ENCODE measurements at regions not wholly inside any gene's neighbourhood (a gene's known extent, or its start where the extent isn't known, plus 50 kb on each side); places are given as distances from the start of the nearest gene placed in this dataset.
A peak's percentile ranks its signal among the peaks of the same experiment; 100 is the strongest.

DNA sequence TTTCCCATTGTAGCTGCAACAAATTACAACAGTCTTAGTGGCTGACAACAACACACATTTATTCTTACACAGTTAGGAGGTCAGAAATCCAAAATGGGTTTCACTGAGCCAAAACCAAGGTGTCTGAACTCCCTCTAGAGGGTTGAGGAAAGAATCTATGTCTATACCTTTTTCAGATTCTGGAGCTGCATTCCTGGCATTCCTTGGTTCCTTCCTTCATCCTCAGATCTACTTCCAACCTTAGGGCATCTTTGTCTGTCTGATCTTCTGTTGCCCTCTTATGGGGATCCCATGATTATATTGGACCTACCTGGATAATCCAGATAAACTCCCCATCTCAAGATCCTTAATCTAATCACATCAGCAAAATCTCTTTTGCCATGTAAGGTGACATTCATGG, 540.9 kb upstream of the MAP3K7 start:
- DNase-seq (ENCODE audit: low spot score), result no peak

DNA sequence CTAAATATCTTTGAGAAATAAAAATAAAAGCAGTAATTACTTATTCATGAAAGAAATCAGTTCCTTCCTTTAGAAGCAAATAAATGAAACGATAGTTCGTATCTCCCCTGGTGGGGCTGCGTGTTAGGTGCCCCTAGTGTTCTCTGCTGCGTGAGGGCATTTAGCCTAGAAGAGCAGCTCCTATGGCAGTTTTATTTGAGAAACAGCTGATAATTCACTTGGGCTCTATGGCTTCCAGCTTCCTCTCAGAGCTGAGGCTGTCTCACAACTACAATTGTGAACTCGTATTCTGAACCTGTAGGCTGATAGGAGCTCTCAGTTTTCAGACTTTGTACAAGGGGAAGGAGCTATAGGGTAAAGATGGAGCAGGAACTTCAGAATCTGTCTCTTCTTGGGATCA, 540.0 kb upstream of the MAP3K7 start:
- DNase-seq (ENCODE audit: low spot score), result no peak

GRCh38 chr6:91117550-91117949, 530.7 kb upstream of the MAP3K7 start:
- DNase-seq (ENCODE audit: low spot score), result no peak

- DNase-seq (ENCODE audit: low spot score), result no peak
Observed at GRCh38 chr6:91114123-91114708, 527.3 kb upstream of the MAP3K7 start.

- no peak for DNase-seq (ENCODE audit: low spot score)
Observed at GRCh38 chr6:91106083-91106482, 519.2 kb upstream of the MAP3K7 start.

DNA sequence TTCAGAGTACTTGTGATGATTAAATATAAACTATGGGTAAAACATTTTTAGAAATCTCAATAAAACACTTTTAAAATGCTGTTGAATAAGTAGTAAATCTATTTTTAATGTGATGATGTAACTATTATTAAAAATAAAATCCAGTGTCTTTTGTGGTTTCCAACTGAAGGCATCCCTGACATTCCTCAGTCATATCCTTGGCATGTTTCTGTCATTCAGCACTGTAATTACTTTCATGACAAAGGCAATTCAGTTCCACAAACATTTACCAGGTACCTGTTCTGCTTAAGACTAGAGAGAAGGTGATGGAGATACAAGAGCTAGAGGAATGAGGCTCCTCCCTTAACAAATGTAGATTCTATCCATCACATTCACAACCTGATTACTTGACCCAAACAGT, 518.7 kb upstream of the MAP3K7 start:
- DNase-seq (ENCODE audit: low spot score), result no peak

DNA sequence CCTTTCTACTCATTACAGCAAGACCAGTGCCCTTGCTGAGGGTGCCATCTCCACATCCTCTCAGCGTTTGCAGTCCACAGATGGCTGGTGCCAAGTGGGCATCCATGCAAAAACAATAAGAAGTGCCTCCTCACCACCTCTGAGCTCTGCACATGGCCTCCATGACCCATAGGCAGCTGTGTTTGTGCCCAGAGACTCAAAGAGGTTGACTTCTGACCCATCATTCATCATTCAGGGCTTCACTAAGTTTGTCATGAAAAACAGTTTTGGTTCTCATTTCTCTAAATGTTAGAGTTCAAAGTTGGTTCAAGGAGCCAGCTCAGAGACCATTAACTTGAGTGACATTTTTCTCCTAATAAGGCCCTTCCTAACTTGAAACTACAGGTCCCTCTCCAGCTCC, 512.6 kb upstream of the MAP3K7 start:
- DNase-seq (ENCODE audit: low spot score), result no peak

DNA sequence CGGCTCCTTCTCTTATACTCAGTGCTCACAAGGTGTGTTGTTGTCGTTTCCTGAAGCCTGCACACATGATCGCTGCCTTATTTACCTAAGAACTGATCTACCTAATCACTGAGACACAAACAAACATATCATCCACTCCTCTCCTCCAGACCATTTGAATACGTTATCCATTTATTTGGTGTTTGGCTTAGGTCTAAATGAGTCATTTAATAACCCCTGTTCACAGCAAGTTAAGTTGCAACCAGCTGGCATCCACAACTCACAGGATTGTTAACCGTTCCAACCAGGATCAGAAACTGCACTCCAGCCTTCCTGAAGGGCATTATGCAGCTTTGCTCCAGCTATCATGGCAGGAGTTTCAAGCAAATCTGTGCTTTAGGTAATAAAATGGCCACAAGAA, 511.1 kb upstream of the MAP3K7 start:
- no peak for DNase-seq (ENCODE audit: low spot score)

DNA sequence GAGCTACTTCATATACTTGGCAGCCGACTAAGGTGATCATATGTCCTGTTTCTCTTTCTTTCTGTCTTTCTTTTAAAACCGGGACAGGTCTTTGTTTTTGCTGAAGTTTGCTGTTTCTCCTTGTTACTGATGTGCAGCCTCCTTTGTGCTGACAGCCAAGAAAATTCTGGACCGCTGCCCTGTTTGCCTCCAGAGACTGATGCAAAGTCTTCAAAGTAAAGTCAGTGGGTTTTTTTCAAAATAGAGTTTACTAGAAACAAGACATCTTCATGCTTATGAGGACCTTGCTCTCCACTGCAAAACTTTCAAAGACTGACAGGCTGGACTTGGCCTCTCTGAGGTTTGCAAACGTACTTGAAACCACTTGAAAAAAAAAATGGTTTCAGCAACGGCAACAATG, 510.5 kb upstream of the MAP3K7 start:
- DNase-seq (ENCODE audit: low spot score), result peak; percentile 57

GRCh38 chr6:91094806-91095475, 508.1 kb upstream of the MAP3K7 start:
- no peak for DNase-seq (ENCODE audit: low spot score)

- no peak for DNase-seq (ENCODE audit: low spot score)
Observed at GRCh38 chr6:91094341-91094740, 507.5 kb upstream of the MAP3K7 start.

DNA sequence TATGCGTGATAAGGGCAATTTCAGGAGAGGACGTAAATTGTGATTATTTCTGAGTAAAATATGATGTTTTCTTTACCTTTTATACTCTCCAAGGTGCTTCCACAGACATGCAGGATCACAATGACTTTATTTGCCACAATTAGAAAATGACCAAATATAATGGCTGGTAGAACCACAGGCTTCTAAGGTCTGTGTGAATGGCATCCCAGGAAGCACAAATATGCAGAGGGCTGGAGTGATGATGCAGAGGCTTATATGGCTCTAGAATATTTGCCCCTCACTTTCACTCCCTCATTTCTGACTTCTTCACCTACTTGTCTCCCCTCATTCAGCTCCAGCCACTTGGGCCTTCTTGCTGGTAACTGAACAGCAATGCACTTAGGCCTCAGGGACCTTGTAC, 502.1 kb upstream of the MAP3K7 start:
- no peak for DNase-seq (ENCODE audit: low spot score)

DNA sequence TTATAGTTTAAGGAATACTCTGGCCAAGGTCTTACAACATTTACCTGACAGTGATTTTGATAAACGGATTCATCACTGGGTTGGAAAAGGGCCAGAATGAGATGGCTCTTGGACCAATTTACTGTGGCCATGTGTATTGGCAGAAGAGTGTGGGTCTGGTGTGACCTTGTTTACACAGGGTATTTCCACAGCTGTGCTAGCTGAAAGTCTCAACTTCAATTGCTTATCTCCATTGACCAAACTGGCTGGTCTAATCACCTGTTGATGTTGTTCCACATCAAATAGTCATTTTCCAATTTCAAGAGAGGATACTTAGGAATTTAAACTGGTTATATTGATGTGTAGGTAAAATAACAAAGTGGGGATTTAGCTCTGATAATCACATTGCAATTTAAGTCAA, 501.6 kb upstream of the MAP3K7 start:
- DNase-seq (ENCODE audit: low spot score), result no peak

- peak; percentile 16 for DNase-seq (ENCODE audit: low spot score)
Observed at GRCh38 chr6:91087908-91088307, 501.0 kb upstream of the MAP3K7 start.

DNA sequence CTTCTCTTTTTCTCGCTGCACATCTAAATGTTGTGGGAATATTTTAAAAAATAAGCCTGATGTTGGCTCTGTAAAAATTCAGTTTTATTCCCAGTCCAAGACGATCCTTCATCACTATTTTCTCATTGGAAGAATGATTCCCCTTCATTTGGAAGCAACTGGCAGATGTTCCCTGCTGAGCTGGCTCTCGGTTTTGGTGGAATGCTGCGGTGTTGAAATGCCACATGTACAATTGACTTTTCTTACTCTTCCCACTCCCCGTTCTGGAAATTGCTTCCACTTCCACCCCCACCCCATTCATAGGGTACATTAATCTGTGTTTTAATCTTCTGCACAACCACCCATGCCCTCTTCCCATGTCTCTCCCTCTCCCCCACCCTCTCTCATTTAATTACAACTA, 496.3 kb upstream of the MAP3K7 start:
- DNase-seq (ENCODE audit: low spot score), result no peak

DNA sequence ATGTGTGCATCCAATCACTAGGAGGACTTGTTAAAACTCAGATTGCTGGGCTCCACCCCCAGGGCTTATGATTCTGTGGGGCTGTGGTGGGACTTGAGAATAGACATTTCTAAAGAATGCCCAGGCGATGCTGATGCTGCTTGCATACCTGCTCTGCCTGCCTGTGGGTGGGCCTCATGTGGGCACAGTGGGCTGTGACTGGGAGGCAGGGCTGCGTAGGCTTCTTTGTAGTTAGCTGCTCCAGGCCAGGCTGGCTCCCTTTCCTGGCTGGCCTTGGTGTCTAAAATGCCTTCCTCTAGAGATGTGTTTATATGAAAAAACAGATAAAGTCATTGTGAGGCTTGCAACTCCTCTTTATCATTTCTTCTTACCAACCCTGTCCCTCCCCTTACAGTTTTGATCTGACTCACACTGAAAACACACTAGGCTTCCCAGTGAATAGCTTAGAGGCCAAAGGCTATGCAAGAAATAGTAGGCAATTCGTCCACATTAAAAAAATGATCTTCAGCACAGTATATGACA, 495.5 kb upstream of the MAP3K7 start:
- no peak for DNase-seq (ENCODE audit: low spot score)

DNA sequence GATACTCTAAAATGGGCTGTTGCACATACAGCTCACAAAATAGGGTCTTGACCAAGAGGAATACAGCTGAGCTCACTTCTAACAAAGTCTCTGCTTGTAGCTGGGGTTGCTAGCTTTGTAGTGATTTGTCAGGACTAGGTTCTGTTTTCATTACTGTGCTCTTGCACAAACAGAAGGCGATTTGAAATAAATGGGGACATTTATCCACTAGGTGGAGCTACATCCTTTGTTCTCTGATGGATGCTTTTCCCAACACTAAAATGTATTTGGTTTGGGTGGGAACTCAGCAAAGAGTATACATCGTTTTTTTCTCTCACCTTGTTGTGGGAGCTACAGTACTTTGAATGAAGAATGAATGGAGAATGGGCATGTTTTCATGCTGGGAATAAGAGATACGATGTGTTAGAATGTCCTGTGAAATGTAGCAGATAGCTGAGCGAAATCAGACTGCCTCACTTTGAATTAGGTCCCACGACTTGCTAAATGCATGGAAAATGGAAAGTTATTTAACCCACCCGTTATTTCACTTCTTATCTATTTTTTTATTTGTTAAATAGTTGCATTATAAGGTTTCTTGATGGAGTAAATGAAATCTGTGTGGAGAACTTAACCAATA, 494.7 kb upstream of the MAP3K7 start:
- DNase-seq (ENCODE audit: low spot score), result peak; percentile 54

GRCh38 chr6:91080871-91081270, 494.0 kb upstream of the MAP3K7 start:
- no peak for DNase-seq (ENCODE audit: low spot score)

GRCh38 chr6:91079969-91080368, 493.1 kb upstream of the MAP3K7 start:
- no peak for DNase-seq (ENCODE audit: low spot score)

DNA sequence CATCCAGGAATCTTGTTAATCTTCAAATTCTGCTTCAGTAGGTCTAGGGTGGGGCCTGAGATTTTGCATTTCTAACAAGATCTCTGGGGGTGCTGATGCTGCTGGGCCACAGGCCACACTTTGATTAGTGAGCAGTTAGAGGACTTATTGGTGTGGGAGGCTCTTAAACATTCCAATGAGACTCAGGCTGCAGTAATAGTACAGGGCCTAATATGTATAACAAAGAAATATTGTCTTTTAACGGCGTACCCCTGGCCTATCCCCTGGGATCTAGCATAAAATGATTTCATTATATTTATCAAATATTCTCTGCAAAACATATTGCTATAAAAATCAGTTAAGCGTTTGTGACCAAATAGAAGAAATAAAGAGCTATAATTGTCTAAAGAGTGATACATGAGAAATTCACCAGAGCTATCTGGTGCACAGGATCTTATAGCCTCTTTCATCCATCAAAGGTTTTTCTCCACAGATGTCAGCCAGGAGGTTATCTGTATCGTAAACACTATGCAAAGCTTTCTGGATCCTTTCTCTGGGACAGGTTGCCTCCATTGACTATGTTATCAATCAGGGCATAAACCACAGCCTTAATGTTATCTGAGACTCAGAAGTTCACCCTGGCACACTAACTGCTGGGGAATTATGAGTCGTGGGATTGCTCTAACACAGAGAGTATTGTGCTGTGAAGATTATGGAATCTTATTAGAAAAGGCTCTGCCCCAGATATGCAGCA, 488.5 kb upstream of the MAP3K7 start:
- DNase-seq (ENCODE audit: low spot score), result no peak

DNA sequence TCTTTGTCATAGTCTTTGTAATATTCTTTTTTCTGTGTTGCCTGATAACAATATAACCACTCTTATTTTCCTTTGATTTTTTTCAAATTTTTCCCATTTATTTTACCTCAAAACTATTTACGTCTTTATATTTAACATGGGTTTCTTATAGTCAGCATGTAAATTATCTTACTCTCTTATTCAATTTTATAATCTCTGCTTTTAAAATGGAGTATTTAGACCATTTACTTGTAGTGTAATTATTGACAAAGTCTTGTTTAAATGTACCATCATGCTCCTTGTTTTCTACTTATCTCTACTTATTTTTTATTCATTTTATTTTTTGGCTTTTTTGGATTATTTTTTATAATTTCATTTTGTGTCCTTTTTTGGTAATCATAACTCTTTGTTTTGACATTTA, 476.5 kb upstream of the MAP3K7 start:
- no peak for DNase-seq (ENCODE audit: low spot score)

DNA sequence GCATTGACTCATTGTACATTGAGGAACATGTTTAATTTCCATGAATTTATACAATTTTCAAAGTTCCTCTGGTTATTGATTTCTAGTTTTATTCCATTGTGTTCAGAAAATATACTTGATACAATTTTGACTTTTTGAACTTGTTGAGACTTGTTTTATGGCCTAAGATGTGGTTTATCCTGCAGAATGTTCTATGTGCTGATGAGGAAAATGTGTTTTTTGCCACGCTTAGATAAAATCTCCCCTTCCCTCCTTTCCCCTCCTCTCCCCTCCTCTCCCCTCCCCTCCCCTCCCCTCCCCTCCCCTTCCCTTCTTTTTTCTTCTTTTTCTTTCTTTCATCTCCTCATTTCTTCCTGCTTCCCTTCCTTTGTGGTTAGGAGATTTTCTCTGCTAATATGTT, 470.8 kb upstream of the MAP3K7 start:
- no peak for DNase-seq (ENCODE audit: low spot score)

DNA sequence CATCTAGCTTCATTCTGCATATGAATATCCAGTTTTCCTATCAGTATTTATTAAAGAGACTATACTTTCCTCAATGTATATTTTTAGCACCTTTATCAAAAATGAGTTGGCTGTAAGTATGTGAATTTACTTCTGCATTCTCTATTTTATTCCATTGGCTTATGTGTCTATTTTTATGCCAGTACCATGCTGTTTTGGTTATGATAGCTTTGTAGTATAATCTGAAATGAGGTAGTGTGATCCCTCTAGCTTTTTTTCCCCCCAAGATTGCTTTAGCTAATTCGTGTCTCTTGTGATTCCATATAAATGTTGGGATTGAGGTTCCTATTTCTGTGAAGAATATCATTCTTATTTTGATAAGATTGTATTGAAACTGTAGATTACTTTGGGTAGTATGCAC, 469.1 kb upstream of the MAP3K7 start:
- no peak for DNase-seq (ENCODE audit: low spot score)

Data from globus pallidus (tissue), 1 donor.